ENCODE measurements at regions not wholly inside any gene's neighbourhood (a gene's known extent, or its start where the extent isn't known, plus 50 kb on each side); places are given as distances from the start of the nearest gene placed in this dataset.

DNA sequence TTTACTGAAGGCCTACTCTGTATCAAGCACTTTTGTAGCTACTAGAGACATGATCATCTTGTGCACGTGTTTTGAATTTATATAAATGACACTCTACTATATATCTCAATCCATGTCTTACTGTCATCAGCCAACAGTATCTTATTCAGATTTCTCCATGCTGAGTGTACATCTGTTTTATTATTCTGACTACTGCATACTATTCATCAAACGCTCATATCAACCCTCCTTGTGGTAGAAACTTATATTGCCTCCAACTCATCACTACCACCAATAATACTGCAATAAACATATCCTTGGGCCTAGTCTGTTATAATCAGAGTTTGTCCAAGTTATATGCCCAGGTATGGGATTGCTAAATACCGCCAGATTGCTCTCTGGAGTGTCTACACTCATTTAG, 81.6 kb upstream of the IRF2BP2 start:
- Histone ChIP-seq H3K36me3 (ENCODE audit: control insufficient read depth in 4 of 4, insufficient read depth in 4 of 4, low read length in 3 of 4) (no peaks in the 10 kb centered on the region), H3K27me3 (replicated peaks in 2 of 5; ENCODE audit: control insufficient read depth in 4 of 5, insufficient read depth in 5 of 5, low read length in 4 of 5) (no peaks in the 10 kb centered on the region), H3K27ac (ENCODE audit: insufficient read depth in 1 of 2, low read depth in 1 of 2, low read length in 2 of 2, poor library complexity in 1 of 2, severe bottlenecking in 2 of 2) (no peak overlapping the region), H3K4me3 (ENCODE audit: control insufficient read depth in 1 of 7, extremely low read depth in 1 of 7, insufficient read depth in 4 of 7, low read depth in 2 of 7, low read length in 6 of 7) (no peak overlapping the region), H3K4me1 (ENCODE audit: control extremely low read depth in 1 of 4, control insufficient read depth in 4 of 4, insufficient read depth in 4 of 4, low read length in 3 of 4) (no peaks in the 10 kb centered on the region), H3K9me3 (ENCODE audit: control extremely low read depth in 1 of 5, control insufficient read depth in 4 of 5, insufficient read depth in 2 of 5, low read depth in 1 of 5, low read length in 4 of 5) (peaks cover 0 to 4% (median 0%) of the 10 kb centered on the region in 5 experiments)
- WGBS (ENCODE audit: insufficient coverage): 100% methylated on average over 2 of the region's 3 CpGs
- ChIA-PET CTCF (interaction anchor here (1.0 kb wide), 1 partner anchor 8 kb away, joined by 4 read pairs; no protein-coding TSS in a partner anchor), POLR2A (no interaction called here)
- DNase-seq: peak in 2 of 3 donors; percentile 10 to 15

DNA sequence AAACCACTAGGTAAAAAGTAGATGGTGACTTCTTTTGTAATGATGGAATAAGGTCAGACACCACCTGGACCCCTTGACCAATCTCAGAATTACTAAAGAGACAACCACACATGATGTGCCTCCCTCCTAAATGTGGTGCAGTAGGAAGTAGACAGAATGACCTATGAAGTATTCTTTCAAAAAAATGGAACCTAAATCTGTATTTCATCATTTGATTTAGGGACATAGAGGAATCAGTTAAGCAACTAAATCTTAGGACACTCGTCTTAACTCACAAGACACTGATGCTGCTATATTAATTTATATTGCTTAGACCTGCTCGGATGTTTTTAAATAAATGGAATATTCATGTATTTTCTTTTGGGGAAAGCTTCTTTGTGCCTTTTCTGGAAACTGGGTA, 80.9 kb upstream of the IRF2BP2 start:
- CTCF ChIA-PET: interaction anchor here (1.0 kb wide), 1 partner anchor 9 kb away, joined by 4 read pairs; no protein-coding TSS in a partner anchor
- no CpG with 5 or more reads among the region's 2 CpGs for WGBS (ENCODE audit: insufficient coverage)
- no peaks in the 10 kb centered on the region for H3K36me3 ChIP-seq (ENCODE audit: control insufficient read depth in 4 of 4, insufficient read depth in 4 of 4, low read length in 3 of 4)
- no peaks in the 10 kb centered on the region for H3K4me1 ChIP-seq (ENCODE audit: control extremely low read depth in 1 of 4, control insufficient read depth in 4 of 4, insufficient read depth in 4 of 4, low read length in 3 of 4)
- DNase-seq: no peak
- H3K27me3 ChIP-seq (replicated peaks in 2 of 5; ENCODE audit: control insufficient read depth in 4 of 5, insufficient read depth in 5 of 5, low read length in 4 of 5): no peaks in the 10 kb centered on the region
- POLR2A ChIA-PET: no interaction called here
- peaks cover 0 to 4% (median 0%) of the 10 kb centered on the region in 5 experiments for H3K9me3 ChIP-seq (ENCODE audit: control extremely low read depth in 1 of 5, control insufficient read depth in 4 of 5, insufficient read depth in 2 of 5, low read depth in 1 of 5, low read length in 4 of 5)
- H3K27ac ChIP-seq (ENCODE audit: insufficient read depth in 1 of 2, low read depth in 1 of 2, low read length in 2 of 2, poor library complexity in 1 of 2, severe bottlenecking in 2 of 2): no peak overlapping the region
- no peak overlapping the region for H3K4me3 ChIP-seq (ENCODE audit: control insufficient read depth in 1 of 7, extremely low read depth in 1 of 7, insufficient read depth in 4 of 7, low read depth in 2 of 7, low read length in 6 of 7)

DNA sequence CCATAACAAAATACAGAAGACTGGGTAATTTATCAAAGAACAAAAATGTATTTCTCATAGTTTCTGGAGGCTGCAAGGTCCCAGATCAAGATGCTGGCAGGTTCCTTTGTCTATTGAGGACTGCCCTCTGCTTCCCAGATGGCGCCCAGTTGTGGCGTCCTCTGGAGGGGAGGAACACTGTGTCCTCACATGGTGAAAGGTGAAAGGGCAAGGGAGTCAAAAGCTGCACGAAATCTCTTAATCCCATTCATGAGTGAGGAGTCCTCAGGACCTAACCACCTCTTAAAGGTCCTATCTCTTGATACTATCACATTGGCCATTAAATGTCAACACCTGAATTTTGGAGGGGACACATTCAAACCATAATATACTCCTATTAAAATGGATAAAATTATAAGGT, 79.3 kb upstream of the IRF2BP2 start:
- H3K36me3 ChIP-seq (ENCODE audit: control insufficient read depth in 4 of 4, insufficient read depth in 4 of 4, low read length in 3 of 4): no peaks in the 10 kb centered on the region
- POLR2A ChIA-PET: no interaction called here
- no peaks in the 10 kb centered on the region for H3K4me1 ChIP-seq (ENCODE audit: control extremely low read depth in 1 of 4, control insufficient read depth in 4 of 4, insufficient read depth in 4 of 4, low read length in 3 of 4)
- no peaks in the 10 kb centered on the region for H3K27me3 ChIP-seq (replicated peaks in 2 of 5; ENCODE audit: control insufficient read depth in 4 of 5, insufficient read depth in 5 of 5, low read length in 4 of 5)
- CTCF ChIA-PET: interaction anchor here (1.0 kb wide), 1 partner anchor 10 kb away, joined by 4 read pairs; no protein-coding TSS in a partner anchor
- no peak overlapping the region for H3K4me3 ChIP-seq (ENCODE audit: control insufficient read depth in 1 of 7, extremely low read depth in 1 of 7, insufficient read depth in 4 of 7, low read depth in 2 of 7, low read length in 6 of 7)
- H3K9me3 ChIP-seq (ENCODE audit: control extremely low read depth in 1 of 5, control insufficient read depth in 4 of 5, insufficient read depth in 2 of 5, low read depth in 1 of 5, low read length in 4 of 5): peaks cover 0 to 7% (median 0%) of the 10 kb centered on the region in 5 experiments
- DNase-seq: no peak
- no peak overlapping the region for H3K27ac ChIP-seq (ENCODE audit: insufficient read depth in 1 of 2, low read depth in 1 of 2, low read length in 2 of 2, poor library complexity in 1 of 2, severe bottlenecking in 2 of 2)
- WGBS (ENCODE audit: insufficient coverage): 100% methylated on average over 2 of the region's 3 CpGs

DNA sequence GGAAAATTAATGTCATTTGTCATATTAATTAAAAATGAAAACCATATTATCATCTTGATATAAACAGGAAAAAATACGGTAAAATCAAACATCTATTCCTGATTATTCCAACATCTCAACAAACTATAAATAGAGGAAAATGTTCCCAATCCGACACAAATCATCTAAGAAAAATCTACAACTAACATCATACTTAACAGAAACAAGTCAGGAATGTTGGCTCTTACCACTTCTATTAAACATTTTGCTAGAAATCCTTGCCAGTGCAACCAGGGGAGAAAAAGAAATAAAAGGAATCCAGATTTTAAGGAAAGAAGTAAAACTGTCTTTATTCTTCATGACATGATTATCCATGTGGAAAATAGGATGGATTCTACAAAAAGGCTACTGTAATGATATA, 77.0 kb upstream of the IRF2BP2 start:
- Histone ChIP-seq H3K4me1 (ENCODE audit: control extremely low read depth in 1 of 4, control insufficient read depth in 4 of 4, insufficient read depth in 4 of 4, low read length in 3 of 4) (peaks cover 0 to 7% (median 0%) of the 10 kb centered on the region in 4 experiments), H3K4me3 (ENCODE audit: control insufficient read depth in 1 of 7, extremely low read depth in 1 of 7, insufficient read depth in 4 of 7, low read depth in 2 of 7, low read length in 6 of 7) (no peak overlapping the region), H3K27ac (ENCODE audit: insufficient read depth in 1 of 2, low read depth in 1 of 2, low read length in 2 of 2, poor library complexity in 1 of 2, severe bottlenecking in 2 of 2) (no peak overlapping the region), H3K36me3 (ENCODE audit: control insufficient read depth in 4 of 4, insufficient read depth in 4 of 4, low read length in 3 of 4) (no peaks in the 10 kb centered on the region), H3K27me3 (replicated peaks in 2 of 5; ENCODE audit: control insufficient read depth in 4 of 5, insufficient read depth in 5 of 5, low read length in 4 of 5) (no peaks in the 10 kb centered on the region), H3K9me3 (ENCODE audit: control extremely low read depth in 1 of 5, control insufficient read depth in 4 of 5, insufficient read depth in 2 of 5, low read depth in 1 of 5, low read length in 4 of 5) (peaks cover 0 to 7% (median 0%) of the 10 kb centered on the region in 5 experiments)
- POLR2A ChIA-PET: no interaction called here
- no CpG with 5 or more reads among the region's 2 CpGs for WGBS (ENCODE audit: insufficient coverage)
- CTCF ChIA-PET: no interaction called here
- DNase-seq: no peak

DNA sequence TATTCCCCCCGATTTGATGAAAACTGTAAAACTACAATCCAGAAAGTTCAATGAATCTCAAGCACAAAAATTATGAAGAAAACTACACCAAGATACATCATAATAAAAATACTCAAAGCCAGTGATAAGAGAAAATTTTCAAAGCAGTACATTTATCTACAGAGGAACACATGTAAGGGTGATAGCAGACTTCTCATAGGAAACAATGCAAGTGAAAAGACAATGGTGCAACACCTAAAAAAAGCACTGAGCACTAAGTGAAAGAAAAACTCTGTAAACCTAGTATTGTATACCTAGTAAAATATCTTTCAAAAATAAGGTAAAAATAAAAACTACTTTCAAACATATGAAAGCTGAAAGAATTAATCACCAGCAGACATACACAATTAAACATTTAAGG, 76.1 kb upstream of the IRF2BP2 start:
- Histone ChIP-seq H3K36me3 (ENCODE audit: control insufficient read depth in 4 of 4, insufficient read depth in 4 of 4, low read length in 3 of 4) (no peaks in the 10 kb centered on the region), H3K4me3 (ENCODE audit: control insufficient read depth in 1 of 7, extremely low read depth in 1 of 7, insufficient read depth in 4 of 7, low read depth in 2 of 7, low read length in 6 of 7) (no peak overlapping the region), H3K4me1 (ENCODE audit: control extremely low read depth in 1 of 4, control insufficient read depth in 4 of 4, insufficient read depth in 4 of 4, low read length in 3 of 4) (peaks cover 0 to 7% (median 0%) of the 10 kb centered on the region in 4 experiments), H3K27ac (ENCODE audit: insufficient read depth in 1 of 2, low read depth in 1 of 2, low read length in 2 of 2, poor library complexity in 1 of 2, severe bottlenecking in 2 of 2) (no peak overlapping the region), H3K27me3 (replicated peaks in 2 of 5; ENCODE audit: control insufficient read depth in 4 of 5, insufficient read depth in 5 of 5, low read length in 4 of 5) (no peaks in the 10 kb centered on the region), H3K9me3 (ENCODE audit: control extremely low read depth in 1 of 5, control insufficient read depth in 4 of 5, insufficient read depth in 2 of 5, low read depth in 1 of 5, low read length in 4 of 5) (peaks cover 0 to 7% (median 0%) of the 10 kb centered on the region in 5 experiments)
- peak in 2 of 3 donors; percentile 35 to 57 for DNase-seq
- WGBS (ENCODE audit: insufficient coverage): no CpG with 5 or more reads among the region's 1 CpG
- POLR2A ChIA-PET: no interaction called here
- CTCF ChIA-PET: interaction anchor here (1.0 kb wide), 1 partner anchor 29 kb away, joined by 3 read pairs; no protein-coding TSS in a partner anchor

DNA sequence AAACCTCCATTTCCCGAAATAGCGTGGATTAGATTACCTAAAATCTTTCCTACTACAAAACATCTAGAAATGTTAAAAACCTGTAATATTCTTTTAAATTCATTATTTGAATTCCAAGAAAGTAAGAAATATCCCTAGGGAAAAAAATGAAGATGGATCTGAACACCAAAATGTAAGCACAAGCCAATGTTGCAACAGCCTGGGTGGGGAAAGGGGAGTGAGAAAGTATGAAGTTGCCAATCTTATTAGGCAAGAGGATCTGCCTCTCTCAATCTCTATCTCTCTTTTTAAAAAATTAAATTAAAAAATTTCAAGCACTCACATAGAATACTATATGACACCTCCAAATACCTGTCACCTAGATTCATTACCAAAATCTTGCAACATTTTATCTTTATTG, 74.9 kb upstream of the IRF2BP2 start:
- Histone ChIP-seq H3K9me3 (ENCODE audit: control extremely low read depth in 1 of 5, control insufficient read depth in 4 of 5, insufficient read depth in 2 of 5, low read depth in 1 of 5, low read length in 4 of 5) (peaks cover 0 to 7% (median 0%) of the 10 kb centered on the region in 5 experiments), H3K4me3 (ENCODE audit: control insufficient read depth in 1 of 7, extremely low read depth in 1 of 7, insufficient read depth in 4 of 7, low read depth in 2 of 7, low read length in 6 of 7) (no peak overlapping the region), H3K27ac (ENCODE audit: insufficient read depth in 1 of 2, low read depth in 1 of 2, low read length in 2 of 2, poor library complexity in 1 of 2, severe bottlenecking in 2 of 2) (no peak overlapping the region), H3K27me3 (replicated peaks in 2 of 5; ENCODE audit: control insufficient read depth in 4 of 5, insufficient read depth in 5 of 5, low read length in 4 of 5) (no peaks in the 10 kb centered on the region), H3K4me1 (ENCODE audit: control extremely low read depth in 1 of 4, control insufficient read depth in 4 of 4, insufficient read depth in 4 of 4, low read length in 3 of 4) (peaks cover 0 to 7% (median 0%) of the 10 kb centered on the region in 4 experiments), H3K36me3 (ENCODE audit: control insufficient read depth in 4 of 4, insufficient read depth in 4 of 4, low read length in 3 of 4) (no peaks in the 10 kb centered on the region)
- no peak for DNase-seq
- POLR2A ChIA-PET: no interaction called here
- CTCF ChIA-PET: interaction anchor here (1.3 to 1.4 kb wide), 2 partner anchors 19 to 65 kb away, joined by 3 to 4 read pairs; no protein-coding TSS in a partner anchor
- no CpG with 5 or more reads among the region's 2 CpGs for WGBS (ENCODE audit: insufficient coverage)

DNA sequence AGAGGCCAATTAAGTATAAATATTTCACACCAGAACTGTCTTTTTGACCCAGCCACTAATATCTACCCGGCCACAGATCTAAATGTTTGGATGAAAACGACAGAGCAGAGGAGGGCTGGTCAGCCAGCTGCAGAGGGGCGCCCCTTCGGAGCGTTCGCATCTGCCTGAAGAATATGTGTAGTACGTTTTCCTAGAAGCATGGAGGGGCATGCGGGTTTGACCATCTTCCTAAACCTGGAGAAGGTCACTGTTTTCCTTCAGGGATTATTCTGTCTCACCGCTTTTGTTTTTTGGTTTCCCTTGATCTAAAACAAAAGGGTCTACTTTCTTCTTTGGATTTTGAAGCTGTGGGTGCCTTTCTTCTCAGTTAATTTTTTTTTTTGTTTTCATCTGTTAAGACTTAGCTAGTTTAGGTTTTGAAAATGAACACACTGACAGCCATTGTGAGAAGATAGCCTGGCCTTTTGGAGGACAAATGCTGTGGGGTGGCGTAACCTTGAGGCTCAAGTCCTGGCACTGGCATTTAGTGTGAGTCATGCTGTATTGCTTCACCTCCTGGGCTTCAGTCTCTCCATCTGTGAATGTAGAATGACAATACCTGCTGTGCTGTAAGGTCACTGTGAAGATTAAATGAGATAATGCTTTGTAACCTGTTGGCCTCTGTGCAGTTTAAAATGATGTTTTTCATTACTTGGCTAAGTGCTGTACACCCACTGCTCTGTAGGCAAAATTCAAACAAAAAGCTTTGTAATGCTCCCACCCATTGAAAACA, 74.1 kb upstream of the IRF2BP2 start:
- Histone ChIP-seq H3K36me3 (ENCODE audit: control insufficient read depth in 4 of 4, insufficient read depth in 4 of 4, low read length in 3 of 4) (no peaks in the 10 kb centered on the region), H3K27ac (ENCODE audit: insufficient read depth in 1 of 2, low read depth in 1 of 2, low read length in 2 of 2, poor library complexity in 1 of 2, severe bottlenecking in 2 of 2) (no peak overlapping the region), H3K27me3 (replicated peaks in 2 of 5; ENCODE audit: control insufficient read depth in 4 of 5, insufficient read depth in 5 of 5, low read length in 4 of 5) (no peaks in the 10 kb centered on the region), H3K9me3 (ENCODE audit: control extremely low read depth in 1 of 5, control insufficient read depth in 4 of 5, insufficient read depth in 2 of 5, low read depth in 1 of 5, low read length in 4 of 5) (peaks cover 0 to 7% (median 0%) of the 10 kb centered on the region in 5 experiments), H3K4me1 (ENCODE audit: control extremely low read depth in 1 of 4, control insufficient read depth in 4 of 4, insufficient read depth in 4 of 4, low read length in 3 of 4) (peaks cover 0 to 7% (median 0%) of the 10 kb centered on the region in 4 experiments), H3K4me3 (ENCODE audit: control insufficient read depth in 1 of 7, extremely low read depth in 1 of 7, insufficient read depth in 4 of 7, low read depth in 2 of 7, low read length in 6 of 7) (no peak overlapping the region)
- 97% methylated on average over 9 of the region's 10 CpGs for WGBS (ENCODE audit: insufficient coverage)
- CTCF ChIA-PET: interaction anchor here (1.3 to 1.4 kb wide), 2 partner anchors 20 to 66 kb away, joined by 3 to 4 read pairs; no protein-coding TSS in a partner anchor
- POLR2A ChIA-PET: no interaction called here
- DNase-seq: peak in 2 of 3 donors; percentile 40 to 46
